ENCODE measurements at regions not wholly inside any gene's neighbourhood (a gene's known extent, or its start where the extent isn't known, plus 50 kb on each side); places are given as distances from the start of the nearest gene placed in this dataset.

DNA sequence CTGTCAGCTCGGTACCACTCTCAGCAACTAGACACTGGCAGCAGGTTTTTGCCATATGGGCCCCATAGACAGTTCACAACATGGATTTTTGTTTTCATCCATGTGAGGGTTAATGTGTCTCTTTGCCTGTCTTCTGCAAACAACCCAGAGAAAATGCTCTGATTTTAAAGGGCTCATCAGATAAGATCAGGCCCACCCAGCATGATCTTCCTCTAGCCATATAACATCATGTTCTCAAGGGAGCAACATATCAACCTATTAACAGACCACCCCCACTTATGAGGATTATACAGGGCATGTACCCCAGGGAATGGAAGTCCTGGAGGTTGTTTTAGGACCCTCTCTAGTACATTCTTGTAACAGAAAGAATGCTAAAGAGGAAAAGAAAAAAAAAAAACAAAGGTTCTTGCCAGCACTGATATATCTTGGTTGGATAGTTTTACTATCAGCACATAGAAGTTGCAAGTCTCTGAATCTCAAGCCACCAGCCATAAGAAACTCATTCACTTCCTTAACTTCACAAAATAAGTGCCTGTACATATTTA, 1015.1 kb downstream of the TLE4 start:
- no peak for DNase-seq

DNA sequence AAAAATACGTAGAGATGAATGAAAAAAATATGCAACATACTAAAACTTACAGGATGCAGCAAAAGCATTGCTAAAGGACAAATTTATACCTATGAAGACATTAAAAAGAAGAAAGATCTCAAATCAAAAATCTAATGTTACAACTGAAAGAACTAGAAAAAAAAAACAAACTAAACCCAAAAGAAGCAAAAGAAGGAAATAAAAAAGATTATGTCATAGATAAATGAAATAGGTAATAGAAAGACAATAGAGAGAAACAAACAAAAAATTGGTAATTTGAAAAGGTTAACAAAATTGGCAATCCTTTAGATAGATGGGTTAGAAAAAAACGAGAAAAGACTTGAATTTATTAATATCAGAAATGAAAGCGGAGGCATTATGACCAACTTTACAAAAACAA, 1000.2 kb downstream of the TLE4 start:
- DNase-seq: no peak

DNA sequence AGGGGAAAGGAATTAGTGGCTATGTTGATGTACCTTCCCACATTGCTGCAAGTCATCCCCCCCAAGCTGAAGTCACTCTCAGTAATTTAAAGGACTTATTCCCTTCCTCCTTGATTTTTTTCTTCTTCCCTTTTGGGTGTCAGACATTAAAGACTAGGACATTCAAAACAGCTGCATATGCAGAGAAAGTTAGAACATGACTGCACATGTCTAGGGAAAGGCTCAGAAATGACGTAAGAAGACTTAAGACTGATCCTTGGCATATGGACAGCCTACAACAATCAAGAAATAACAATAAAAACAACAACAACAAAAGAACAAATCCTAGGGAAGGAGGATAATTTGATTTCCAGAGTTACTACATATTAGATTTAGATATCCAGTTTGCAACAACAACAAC, 997.5 kb downstream of the TLE4 start:
- no peak for DNase-seq

DNA sequence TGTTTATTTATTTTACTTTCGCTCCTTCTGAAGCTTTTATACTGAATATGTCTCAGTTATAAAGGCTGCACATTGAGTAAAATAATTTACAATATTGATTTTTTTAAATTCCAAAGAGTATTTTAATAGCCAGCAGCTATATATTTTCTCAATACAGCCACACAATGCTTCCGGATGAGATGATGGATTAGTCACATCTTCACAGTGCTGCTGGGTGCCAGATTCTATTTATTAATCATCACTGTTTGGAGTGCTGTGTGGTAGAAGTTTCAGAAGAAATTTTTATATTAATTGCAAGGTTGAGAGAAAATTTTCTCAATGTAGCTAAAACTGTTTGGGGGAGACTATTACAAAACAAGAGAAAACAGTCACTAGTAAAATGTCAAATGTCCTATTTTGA, 989.8 kb downstream of the TLE4 start:
- no peak for DNase-seq

DNA sequence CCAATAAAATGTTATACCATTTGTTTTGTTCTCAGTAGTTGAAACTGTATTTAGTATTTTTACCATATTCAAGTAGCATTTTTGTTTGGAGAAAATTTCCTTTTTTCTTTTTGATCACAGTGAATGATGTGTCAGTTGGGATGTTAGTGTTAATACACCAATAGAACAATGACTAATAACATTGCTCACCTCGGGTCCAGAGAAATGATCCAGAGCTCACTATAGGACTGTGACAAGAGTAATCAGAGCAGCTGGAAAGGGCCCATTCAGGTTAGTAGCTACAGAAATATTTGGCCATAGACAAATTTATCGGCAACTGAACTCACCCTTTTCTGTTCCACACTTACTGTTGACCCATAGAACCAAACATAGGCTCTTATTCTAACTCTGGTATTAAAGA, 989.2 kb downstream of the TLE4 start:
- no peak for DNase-seq

DNA sequence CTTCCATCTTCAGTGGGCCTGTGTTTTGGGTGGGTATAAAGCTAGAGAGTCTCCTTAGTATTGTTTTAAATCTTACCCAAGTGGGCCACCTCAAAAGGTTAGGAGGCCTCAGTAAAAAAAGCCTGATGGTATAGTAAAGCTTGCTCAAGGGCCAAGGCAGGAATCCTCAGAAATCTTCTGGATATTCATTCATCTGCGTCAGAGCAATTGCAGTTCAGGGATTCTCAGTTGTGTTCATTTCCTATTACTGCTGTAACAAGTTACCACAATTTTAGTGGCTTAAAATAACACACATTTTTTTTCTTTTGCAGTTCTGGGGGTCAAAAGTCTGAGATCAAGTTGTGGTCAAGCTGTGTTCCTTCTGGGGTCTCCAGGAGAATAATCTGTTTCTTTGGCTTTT, 985.5 kb downstream of the TLE4 start:
- no peak for DNase-seq

DNA sequence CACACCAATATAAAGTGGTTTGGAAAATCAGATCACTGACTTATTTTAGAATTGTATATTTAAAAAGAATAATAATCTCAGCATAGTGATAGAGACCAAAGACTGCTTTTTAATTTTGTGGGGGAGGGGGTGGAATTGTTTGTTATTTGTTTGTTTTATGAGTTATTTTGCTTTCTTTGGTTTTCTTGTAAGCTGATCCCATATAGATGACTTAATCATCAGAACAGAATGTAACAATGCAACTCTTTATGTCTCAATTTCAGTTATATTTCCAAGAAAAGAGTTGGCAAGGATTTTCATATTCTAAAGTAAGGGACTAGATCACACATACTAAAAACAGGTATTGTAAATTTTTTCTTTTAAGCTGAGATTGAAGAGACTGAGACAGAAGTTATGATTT, 984.9 kb downstream of the TLE4 start:
- DNase-seq: no peak

DNA sequence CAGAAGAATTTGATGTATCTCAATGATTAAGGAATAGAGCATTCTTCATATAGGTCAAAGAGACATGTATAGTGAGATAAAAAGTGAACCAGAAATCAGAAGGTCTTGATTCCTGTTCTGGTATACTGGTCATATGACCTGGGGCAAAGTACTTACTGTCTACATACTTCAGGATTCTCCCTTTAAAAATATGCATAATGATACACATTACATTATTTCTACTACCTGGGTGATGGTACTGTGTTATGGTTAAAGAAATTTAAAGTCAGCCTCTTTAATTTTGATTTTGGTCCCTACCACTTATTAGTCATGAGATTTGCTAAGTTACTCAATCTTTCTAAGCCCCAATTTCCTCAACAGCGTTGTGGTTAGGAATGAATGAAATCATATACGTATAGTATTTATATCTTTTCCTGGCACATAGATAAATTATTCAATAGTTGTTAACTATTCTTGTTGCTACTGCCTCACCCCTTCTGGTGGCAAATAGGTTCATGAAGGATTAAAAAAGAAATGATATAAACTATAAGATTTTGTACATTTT, 984.1 kb downstream of the TLE4 start:
- DNase-seq: no peak

DNA sequence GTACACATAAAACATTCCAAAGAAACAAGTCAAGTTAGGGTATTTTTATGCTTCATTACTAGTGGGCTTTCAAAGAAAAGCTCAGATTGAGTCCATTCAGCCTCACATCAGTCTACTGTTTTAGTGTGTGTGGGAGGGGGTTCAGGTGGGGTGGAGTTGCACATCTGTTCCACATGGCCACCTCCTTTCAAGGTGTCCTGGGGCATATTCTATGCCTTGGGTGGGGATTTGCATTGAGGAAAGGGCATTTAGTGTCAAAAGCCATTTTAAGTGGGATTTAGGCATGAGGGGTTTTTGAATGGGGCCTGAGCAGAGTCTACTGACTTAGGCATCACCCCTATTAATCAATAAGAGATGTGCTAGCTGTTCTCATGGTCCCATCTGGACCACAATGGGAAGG, 983.1 kb downstream of the TLE4 start:
- no peak for DNase-seq

DNA sequence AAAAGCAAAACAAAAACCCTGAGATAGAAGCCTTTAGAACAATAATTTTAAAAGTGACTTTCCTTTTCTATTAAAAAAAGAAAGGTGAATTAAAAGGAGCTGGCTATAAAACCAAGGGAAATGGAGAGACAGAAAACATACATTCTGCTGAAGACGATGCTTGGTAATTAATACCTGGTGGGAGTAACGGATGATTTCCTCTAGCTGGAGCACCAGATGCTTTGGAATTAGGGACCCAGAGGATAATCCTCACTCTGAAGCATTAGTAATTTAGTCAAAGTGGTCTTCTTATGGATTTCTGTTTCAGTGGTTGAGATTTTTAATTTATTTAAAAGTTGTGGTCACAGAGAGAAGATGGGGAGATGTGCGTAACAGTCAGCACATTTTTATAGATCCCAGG, 982.5 kb downstream of the TLE4 start:
- no peak for DNase-seq

DNA sequence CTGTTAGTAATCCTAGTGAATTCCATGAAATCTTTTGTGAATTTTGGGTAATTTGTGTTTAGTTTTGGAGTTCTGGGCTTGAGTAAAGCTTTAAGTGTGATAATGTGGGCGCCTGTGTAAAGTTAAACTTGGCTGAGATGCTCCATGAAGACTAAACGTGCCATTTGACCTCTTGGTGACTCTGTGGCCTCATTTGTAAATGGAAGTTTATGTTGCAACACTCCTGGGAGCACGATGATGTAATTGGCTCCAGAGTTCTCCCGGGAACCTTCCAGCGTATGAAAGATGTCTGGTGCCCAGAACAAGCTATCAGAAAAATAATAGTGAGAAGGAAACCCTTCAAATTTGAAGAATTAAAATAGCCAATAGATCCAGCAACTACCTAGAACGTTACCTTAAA, 981.2 kb downstream of the TLE4 start:
- no peak for DNase-seq

DNA sequence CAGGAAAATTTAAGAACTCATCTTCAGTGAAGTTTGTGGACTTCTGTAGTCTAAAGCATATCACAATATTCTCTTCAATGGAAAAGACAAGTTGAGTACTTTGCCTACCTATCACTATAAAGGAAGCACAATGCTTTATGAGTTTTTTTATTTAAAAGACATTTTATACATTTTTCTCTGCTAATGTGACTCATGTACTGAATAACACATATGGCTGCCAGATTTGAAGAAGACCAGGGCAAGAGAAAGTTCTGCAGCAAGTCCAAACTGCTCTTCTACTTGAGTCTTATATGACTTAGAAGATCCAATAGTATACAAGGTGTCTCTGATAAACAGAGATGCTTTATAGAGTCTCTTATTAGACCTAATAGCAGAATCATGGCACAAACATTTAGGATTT, 978.4 kb downstream of the TLE4 start:
- no peak for DNase-seq

DNA sequence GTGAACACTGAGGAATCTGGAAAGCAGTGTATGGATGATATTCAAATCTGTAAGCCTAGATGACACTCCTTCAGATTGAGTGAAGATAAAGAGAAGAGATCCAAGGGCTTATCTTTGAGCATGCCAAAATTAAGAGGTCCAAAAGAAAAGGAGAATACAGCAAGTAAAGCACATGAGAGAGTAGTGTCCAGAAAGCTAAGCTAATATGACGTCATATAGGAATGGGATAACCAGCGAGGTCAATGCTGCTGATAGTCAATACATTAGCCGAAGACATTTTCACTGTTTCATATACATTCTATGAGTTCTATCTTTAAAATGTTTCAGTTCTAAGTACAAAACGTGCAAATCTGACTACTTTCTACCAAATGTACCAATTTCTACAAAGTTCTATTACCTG, 975.8 kb downstream of the TLE4 start:
- no peak for DNase-seq

DNA sequence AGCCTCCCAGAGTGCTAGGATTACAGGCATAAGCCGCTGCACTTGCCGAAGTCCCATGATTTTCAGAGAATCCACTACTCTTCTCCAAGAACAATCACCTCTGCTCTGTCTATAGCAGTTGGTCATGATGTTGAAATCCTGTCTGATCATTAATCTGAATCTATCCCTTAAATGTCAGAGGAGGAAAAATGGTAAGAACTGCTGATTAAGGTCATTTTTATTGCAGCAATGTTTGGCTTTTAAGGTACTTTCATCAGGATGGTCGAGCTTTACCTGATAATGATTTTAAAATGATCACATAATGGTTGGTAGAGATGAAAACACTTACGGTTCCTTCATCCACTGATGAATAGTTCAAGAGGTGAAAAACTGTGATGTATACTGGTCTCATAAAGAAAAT, 968.6 kb downstream of the TLE4 start:
- no peak for DNase-seq

DNA sequence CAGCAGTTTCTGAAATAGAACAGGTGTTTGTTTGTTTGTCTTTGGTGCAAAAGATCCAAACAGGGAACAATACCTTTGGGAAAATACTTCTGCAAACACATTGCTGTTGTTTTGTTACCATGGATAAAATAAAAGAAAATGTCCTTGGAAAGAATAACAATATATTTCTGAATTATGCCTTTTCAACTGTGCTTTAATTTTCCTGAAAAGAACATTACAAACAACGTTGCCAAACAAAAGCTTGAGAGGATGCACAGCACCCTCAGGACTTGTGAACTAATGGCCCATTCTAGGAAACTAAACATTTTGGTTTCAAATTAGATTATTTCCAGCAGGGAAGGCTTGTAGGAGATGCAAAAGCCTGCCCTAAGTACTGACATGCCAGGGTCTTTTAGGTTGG, 967.2 kb downstream of the TLE4 start:
- DNase-seq: no peak

DNA sequence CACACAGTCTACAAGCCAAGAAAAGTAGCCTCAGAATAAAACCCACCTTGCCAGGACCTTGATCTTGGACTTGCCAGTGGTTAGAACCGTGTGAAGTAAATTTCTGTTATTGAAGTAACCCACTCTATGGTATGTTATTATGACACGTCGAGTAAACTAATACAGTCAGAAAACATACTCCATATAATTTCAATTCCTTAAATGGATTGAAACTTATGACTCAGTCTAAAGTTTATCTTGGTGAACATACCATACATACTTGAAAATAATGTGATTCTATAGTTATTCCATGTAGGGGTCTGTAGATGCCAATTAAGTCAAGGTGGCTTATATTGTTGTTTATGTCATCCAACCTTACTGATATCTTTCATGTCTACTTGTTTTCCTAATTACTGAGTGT, 950.7 kb downstream of the TLE4 start:
- DNase-seq: no peak

DNA sequence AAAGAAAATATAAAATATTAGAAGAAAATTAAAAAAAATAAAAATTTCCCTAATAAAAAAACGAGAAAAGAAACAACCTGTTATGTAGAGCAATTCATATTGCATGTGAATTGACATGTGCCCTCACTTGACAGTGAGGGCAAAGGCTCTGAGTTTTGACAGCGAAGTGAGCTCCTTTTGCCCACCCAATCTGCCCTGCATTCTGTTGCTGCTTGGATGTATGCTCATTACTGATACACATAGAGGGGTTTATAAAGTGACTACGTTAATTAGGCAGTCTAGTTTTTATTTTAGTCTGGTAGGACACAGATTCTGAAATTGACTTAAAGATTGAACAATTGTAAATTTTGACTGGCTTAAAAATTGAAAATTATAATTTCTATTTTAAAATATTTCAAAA, 949.4 kb downstream of the TLE4 start:
- no peak for DNase-seq

DNA sequence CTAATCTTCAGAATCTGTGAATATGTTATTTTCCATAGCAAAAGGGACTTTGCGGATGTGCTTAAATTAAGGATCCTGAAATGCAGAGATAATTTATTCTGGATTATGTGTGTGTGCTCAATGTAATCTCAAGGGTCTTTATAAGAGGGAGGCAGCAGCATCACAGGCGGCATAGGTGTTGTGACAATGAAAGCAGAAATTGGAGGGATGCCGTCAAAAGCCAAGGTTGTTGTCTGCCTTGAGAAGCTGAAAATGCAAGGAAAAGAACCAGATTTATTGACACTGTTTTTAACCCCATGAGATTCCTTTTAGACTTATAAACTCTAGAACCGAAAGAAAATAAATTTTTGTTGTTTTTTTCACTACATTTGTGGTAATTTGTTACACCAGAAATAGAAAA, 948.5 kb downstream of the TLE4 start:
- DNase-seq: no peak

DNA sequence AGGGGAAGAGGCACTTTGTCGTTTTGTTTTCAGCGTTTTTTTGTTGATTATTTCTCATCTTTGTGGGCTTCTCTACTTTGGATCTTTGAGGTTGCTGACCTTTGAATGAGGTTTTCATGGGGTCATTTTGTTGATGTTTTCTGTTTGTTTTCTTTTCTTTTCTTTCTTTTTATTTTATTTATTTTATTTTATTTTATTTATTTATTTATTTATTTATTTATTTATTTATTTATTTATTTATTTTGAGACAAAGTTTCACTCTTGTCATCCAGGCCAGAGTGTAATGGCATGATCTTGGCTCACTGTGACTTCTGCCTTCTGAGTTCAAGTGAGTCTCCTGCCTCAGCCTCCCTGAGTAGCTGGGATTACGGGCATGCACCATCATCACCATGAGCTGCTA, 946.7 kb downstream of the TLE4 start:
- no peak for DNase-seq

DNA sequence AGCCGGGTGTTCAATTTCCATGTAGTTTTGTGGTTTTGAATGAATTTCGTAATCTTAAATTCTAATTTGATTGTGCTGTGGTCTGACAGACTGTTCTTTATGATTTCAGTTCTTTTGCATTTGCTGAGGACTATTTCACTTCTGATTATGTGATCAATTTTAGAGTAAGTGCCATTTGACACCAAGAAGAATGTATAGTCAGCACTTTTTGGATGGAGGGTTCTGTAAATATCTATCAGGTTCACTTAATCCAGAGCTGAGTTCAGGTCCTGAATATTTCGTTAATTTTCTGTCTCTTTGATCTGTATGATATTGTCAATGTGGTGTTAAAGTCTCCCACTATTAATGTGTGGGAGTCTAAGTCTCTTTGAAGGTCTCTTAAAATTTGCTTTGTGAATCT, 944.9 kb downstream of the TLE4 start:
- DNase-seq: no peak

DNA sequence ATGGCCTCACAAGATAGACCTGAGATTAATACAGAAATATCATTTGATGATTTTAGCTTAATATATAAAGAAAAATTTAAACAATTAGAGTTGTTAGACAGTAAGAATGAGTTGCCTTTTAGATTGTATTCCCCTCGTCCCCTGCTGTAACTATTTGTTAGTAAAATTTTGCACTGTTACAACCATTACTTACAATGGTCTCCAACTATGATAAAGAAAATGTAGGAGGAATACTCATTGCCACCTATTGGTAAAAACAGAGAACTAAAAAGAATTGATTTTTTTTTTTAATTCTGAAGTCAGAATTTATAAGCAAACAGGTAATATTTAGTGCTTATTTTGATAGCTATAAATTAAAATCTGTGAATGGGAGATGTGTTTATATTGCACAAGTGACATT, 937.6 kb downstream of the TLE4 start:
- DNase-seq: no peak

DNA sequence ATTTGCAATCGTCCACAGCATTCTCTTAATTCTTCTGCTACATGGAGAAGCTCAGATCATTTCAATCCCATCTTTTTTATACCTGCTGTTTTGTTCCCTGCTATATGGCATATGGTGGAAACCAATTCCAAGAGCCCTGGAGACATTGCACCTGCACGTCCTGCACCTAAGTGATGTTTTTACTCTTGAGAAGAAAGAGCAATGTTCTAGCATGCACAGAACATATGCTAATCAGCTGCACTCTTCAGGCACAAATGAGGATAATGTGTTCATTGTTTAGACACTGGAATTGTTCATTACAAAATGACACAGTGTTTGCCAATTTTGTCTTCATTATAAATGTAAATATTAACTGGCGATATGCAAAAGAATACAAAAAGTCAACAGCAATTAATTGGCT, 935.8 kb downstream of the TLE4 start:
- no peak for DNase-seq

DNA sequence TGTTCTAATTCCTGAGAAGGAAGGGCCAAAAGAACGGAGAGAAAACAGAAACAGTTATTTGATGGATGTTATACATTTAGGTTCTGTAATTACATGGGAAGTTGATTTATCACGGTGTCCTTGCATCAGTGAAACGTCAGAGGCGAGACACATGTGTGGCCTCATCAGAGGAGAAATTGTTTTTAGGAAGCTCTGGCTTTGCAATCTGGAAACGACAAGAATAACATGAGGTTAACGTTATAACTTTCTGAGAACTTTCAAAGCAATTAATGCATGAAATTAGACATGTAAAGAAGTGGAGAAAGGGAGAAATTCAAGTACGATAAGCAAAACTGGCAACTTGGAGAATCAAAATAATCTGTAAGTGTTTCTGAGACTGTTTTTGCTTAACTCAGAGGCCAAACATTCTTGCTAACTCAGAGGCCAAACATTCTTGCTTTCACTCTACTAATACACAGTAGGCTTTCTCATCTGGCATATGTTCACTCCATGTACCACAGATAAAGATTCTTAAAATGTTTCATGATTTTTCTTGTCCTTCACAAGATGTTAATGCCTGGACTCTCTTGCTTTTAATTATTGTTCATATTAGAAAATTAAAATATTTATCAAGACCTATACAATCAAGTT, 933.0 kb downstream of the TLE4 start:
- no peak for DNase-seq

DNA sequence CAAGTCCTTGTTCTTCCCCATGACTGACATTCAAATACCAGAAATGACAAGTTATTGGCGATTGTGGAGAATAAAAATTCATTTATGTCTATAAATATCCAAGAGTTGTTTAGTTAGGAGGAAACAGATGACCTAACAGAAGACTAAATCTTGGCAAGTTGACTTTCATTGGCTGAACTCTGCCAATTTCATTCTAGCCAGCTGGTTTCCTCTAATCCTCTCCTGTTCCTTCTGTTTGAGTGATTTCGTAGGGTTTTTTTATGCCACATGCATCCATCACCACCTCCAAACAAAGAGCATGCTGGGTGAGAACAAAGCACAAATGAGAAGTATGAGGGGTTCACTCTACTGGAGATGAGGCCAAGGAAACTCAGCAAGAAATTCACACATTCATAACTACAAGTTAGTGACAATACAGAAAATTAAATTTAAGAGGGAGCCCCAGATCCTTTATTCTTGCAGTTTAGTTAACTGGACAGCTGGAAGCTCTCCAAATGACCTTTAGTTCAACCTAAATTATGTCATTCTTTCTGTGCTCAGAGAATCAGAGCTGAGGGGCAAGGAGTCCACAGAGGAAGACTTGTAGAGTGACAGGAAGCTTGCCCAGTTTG, 932.0 kb downstream of the TLE4 start:
- DNase-seq: no peak

DNA sequence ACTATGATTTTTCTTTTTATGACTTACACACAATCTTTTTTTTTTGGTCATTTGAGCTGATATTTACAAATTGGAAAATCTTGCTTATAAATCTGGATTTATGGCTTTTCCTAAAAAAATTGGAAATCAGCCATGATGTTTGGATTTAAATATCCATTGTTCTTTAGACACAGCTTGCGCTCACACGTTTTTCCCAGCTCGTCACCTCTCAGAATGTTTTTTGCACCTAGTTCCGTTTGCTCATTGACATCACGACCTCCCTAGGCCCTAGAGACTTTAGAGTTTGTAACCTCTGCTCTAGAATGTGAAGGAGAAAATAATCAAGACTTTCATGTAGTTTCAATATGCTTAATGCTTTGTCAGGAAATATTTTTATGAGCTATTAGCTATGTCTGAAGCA, 930.5 kb downstream of the TLE4 start:
- DNase-seq: no peak

Data from activated T-cell treated with anti-CD3 and anti-CD28 coated beads, Interleukin-2, amount 50 U/mL, for 1 hour (primary cell).